Stomach (tissue), 8 donors: ENCODE measurements at regions not wholly inside any gene's neighbourhood (a gene's known extent, or its start where the extent isn't known, plus 50 kb on each side); places are given as distances from the start of the nearest gene placed in this dataset.

Source experiments
- DNase-seq, 2 donors: peaks; one replicate each; pipeline versions ENCODE4 v3.0.0 to v3.0.0-alpha.2; 2013 to 2019
- H3K27ac ChIP-seq, 5 donors: fragments of 200-600 bp in 4 of 5; sonication (generic) in 4 of 5; one replicate each; pipeline ENCODE4 v1.5.1; 2013 to 2019; ENCODE audit warnings: mild to moderate bottlenecking in 1 of 5, moderate library complexity in 1 of 5
- H3K27me3 ChIP-seq, 3 donors: fragments of 200-600 bp; sonication (generic); one replicate each; pipeline ENCODE4 v1.5.1; 2017 to 2019; ENCODE audit warnings: mixed run types in 1 of 3
- H3K36me3 ChIP-seq, 4 donors: fragments of 200-600 bp; sonication (generic); 1 replicate in 3 of 4; 2 replicates in 1 of 4; pipeline ENCODE4 v1.5.1; 2016 to 2019
- H3K4me1 ChIP-seq, 4 donors: fragments of 200-600 bp; sonication (generic); one replicate each; pipeline ENCODE4 v1.5.1; 2016 to 2019
- H3K4me3 ChIP-seq, 4 donors: fragments of 200-600 bp; sonication (generic) in 3 of 4; one replicate each; pipeline ENCODE4 v1.5.1; 2016 to 2019; ENCODE audit warnings: mild to moderate bottlenecking in 1 of 4
- H3K9me3 ChIP-seq, 4 donors: fragments of 200-600 bp; sonication (generic); one replicate each; pipeline ENCODE4 v1.5.1; 2016 to 2019
- CTCF ChIP-seq, 7 experiments: fragments of 450-650 bp in 4 of 7; fragments of 200-600 bp in 3 of 7; sonication (generic) in 3 of 7; IDR thresholded peaks; one replicate each; pipeline ENCODE4 v1.5.1; 2016 to 2019; ENCODE audit warnings: antibody characterized with exemption in 7 of 7, control low read depth in 2 of 7, mild to moderate bottlenecking in 1 of 7
- EP300 ChIP-seq: sonication (generic); formaldehyde crosslinking; IDR thresholded peaks from one replicate; pipeline ENCODE4 v1.6.1; 2017; ENCODE audit warnings: antibody characterized with exemption
- POLR2A ChIP-seq, 4 donors: fragments of 450-650 bp; IDR thresholded peaks; one replicate each; pipeline ENCODE4 v1.6.1; 2016; ENCODE audit warnings: antibody characterized with exemption in 4 of 4, control low read depth in 2 of 4, mild to moderate bottlenecking in 1 of 4, moderate library complexity in 1 of 4
- POLR2AphosphoS5 ChIP-seq, 3 donors: sonication (generic); formaldehyde crosslinking; IDR thresholded peaks; one replicate each; pipeline ENCODE4 v1.6.1; 2016; ENCODE audit warnings: antibody characterized with exemption in 3 of 3
- WGBS, 5 donors: extraction: QIAGEN DNeasy Blood & Tissue Kit in 3 of 5; methylation state at CpG; one replicate each; pipeline versions ENCODE4 v1.1.5 to v1.1.7; 2013 to 2018; 5-methylcytosine and 5-hydroxymethylcytosine counted together
- intact Hi-C: fragments of 100-400 bp; cut with DNase I; formaldehyde crosslinking; loops from one replicate; pipeline ENCODE4 v1.15.1; 2023; ENCODE audit warnings: low total_unique reads
- donor health status: healthy with polysubstance abuse.
- donor health status: Bipolar disorder and iron deficiency.
- donor health status: healthy.

GRCh38 chr4:138802499-138802898 lies 213.1 kb upstream of the NOCT start:
- no peak overlapping the region for H3K27ac ChIP-seq
- TF ChIP-seq EP300 (no peak), POLR2A (IDR thresholded peaks at IDR 0.05) (no peak), CTCF (IDR thresholded peaks at IDR 0.05) (no peak), POLR2AphosphoS5 (IDR thresholded peaks at IDR 0.05) (no peak)
- no peak for DNase-seq
- intact Hi-C loops, result no loop called here
- H3K27me3 ChIP-seq, result peaks cover 0 to 16% (median 0%) of the 10 kb centered on the region in 3 donors
- H3K4me1 ChIP-seq, result no peaks in the 10 kb centered on the region
- H3K9me3 ChIP-seq, result no peaks in the 10 kb centered on the region
- H3K36me3 ChIP-seq, result no peaks in the 10 kb centered on the region
- no peak overlapping the region for H3K4me3 ChIP-seq

- Histone ChIP-seq H3K36me3 (no peaks in the 10 kb centered on the region), H3K27ac (no peak overlapping the region), H3K27me3 (peaks cover 0 to 11% (median 0%) of the 10 kb centered on the region in 3 donors), H3K4me1 (no peaks in the 10 kb centered on the region), H3K9me3 (no peaks in the 10 kb centered on the region), H3K4me3 (no peak overlapping the region)
- TF ChIP-seq EP300 (no peak), CTCF (IDR thresholded peaks at IDR 0.05) (no peak), POLR2A (IDR thresholded peaks at IDR 0.05) (no peak), POLR2AphosphoS5 (IDR thresholded peaks at IDR 0.05) (no peak)
- whole genome bisulfite sequencing, 5 donors, result 42 to 72% (median 70%) methylated on average over 4 of the region's 4 CpGs
- intact Hi-C loops, result no loop called here
- peak in 1 of 2 donors; percentile 38 for DNase-seq
Measured at GRCh38 chr4:138800421-138800820, 215.2 kb upstream of the NOCT start.

- peaks cover 0 to under 1% (median 0%) of the 10 kb centered on the region in 3 donors for H3K27me3 ChIP-seq
- DNase-seq, result no peak
- TF ChIP-seq EP300 (no peak), CTCF (IDR thresholded peaks at IDR 0.05) (no peak), POLR2AphosphoS5 (IDR thresholded peaks at IDR 0.05) (no peak), POLR2A (IDR thresholded peaks at IDR 0.05) (no peak)
- H3K4me3 ChIP-seq, result no peak overlapping the region
- no peaks in the 10 kb centered on the region for H3K4me1 ChIP-seq
- 70 to 84% (median 77%) methylated on average over 4 of the region's 4 CpGs for WGBS, 5 donors
- no peak overlapping the region for H3K27ac ChIP-seq
- no peaks in the 10 kb centered on the region for H3K36me3 ChIP-seq
- H3K9me3 ChIP-seq, result no peaks in the 10 kb centered on the region
- intact Hi-C loops, result no loop called here
Measured at GRCh38 chr4:138798404-138798803, 217.2 kb upstream of the NOCT start.

GRCh38 chr4:138797646-138798045 lies 217.9 kb upstream of the NOCT start:
- no peaks in the 10 kb centered on the region for H3K36me3 ChIP-seq
- no peaks in the 10 kb centered on the region for H3K9me3 ChIP-seq
- 83 to 92% (median 84%) methylated on average over 2 of the region's 2 CpGs for WGBS, 5 donors
- no peak overlapping the region for H3K27ac ChIP-seq
- no peak for TF ChIP-seq POLR2A (IDR thresholded peaks at IDR 0.05)
- no peak for TF ChIP-seq CTCF (IDR thresholded peaks at IDR 0.05)
- no peak for TF ChIP-seq EP300
- no peak for TF ChIP-seq POLR2AphosphoS5 (IDR thresholded peaks at IDR 0.05)
- H3K27me3 ChIP-seq, result no peaks in the 10 kb centered on the region
- intact Hi-C loops, result no loop called here
- H3K4me1 ChIP-seq, result no peaks in the 10 kb centered on the region
- no peak overlapping the region for H3K4me3 ChIP-seq
- no peak for DNase-seq
